KBM-7 (cell line): ENCODE measurements at regions not wholly inside any gene's neighbourhood (a gene's known extent, or its start where the extent isn't known, plus 50 kb on each side); places are given as distances from the start of the nearest gene placed in this dataset.

Experiments used
- DNase-seq: peaks from one replicate; pipeline ENCODE4 v3.0.0-alpha.2; 2015
- in situ Hi-C: fragments of 300-500 bp; cut with MboI; formaldehyde crosslinking; loops from 2 replicates; pipeline ENCODE4 v1.14.3; 2020; ENCODE audit warnings: low sequenced_read_pairs, low pct_unique_long_range_greater_than_20kb, mixed read lengths

DNA sequence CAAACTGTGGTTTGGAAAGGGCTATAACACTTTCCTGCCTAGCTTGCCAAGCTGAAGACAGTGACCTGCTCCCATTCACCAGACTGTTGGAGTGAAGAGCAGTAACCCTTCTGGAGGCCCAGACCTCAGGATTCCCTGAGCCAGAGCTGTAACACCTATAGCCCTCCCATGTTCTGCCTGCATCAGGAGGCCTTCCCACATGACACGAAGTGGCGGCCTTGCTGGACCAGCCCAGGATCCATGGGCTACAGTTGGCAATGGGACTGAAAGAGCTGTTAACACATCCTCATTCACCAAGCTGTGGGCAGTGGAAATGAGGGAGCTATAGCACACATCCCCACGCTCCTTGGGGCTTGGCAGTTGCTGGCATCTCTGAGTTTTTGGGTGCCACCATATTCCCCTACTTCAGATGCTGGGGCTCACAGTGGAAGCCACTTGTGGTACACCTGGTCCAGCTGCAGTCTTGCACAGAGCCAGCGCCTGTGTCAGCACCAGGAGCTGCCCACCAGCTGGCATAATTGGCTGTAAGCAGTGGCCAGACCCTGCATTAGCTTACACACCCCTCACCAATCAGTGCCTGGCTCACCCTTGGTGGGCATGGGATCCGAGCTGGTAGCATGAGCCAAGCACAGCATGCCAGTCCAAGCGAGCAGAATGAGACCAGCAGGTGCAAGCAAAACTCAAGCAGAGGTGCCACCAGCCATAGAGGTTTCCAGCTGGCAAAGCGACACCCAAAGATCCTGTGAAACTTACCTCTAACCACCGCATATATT, 1029.3 kb downstream of the TECRL start:
- DNase-seq: no peak
- in situ Hi-C loops: no loop called here

DNA sequence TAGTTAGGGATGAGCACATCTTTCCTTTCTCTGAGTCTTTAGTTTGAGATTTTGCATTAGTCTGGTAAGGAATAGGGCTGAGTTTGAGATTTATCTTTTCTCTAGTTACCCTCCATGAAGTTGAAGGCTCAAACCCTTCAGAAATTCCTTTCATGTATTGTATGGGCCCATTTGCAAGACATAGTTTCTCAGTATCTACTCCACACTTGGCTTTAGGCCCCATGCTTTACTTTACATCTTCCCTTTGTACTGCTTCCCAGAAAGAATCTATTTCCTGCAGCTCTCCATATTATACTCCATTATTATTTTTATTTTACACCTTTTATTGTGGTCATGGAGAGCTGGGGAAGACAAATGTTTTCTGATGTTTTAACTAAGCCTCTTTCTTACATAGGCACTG, 1038.2 kb downstream of the TECRL start:
- no peak for DNase-seq
- in situ Hi-C loops: no loop called here

DNA sequence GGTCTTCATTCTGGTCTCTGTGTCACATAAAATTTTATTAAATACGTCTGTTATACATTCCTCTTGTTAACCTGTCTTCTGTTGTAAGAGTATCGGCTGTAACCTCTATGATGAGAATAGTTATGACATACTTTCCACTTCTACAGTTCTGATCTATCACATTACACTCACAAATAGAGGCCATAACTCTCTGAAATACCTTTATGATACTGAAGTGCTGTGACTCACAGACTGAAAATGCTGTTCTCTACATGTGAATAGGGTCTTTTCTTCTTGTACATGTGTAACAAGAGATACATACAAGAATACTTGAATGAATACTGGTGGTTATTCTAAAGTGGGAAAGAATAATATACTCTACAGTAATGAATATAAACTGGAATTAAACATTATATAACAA, 1047.6 kb downstream of the TECRL start:
- in situ Hi-C loops: no loop called here
- no peak for DNase-seq

DNA sequence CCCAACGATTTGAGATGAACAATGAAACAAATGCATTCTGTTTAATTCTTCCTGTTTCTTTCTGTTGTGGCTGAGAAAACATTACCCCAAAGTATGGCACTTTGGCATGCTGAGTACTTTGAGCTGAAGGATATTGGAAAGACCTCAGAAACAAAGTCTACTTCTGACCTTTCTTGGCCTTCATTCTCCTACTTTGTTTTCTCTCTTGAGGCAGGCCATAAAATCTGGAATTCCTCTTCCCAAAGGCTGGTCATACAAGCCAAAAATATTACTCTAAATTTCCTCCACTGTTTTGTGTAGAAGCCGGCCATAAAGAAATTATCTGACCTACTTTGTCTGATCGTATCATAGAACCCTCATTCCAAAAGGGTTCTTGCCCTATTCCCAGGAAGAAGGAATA, 1048.2 kb downstream of the TECRL start:
- DNase-seq: no peak
- in situ Hi-C loops: no loop called here

DNA sequence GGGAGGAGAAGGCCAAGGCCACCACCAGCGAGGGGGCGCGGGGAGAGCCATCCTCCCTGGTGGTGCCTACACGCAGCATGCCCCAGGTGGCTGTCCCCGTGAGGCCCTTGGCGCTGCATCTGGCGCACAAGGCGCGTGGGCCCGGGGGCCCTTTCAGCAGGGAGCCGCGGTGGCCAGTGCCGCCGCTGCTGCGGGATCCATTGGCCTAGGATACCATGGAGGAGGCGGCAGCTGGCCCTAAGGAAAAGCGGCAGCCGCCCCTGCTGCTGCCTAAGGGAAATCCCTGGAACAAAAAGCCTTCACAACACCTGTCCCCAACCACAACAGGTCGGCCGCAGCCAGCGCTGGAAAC, 1059.6 kb downstream of the TECRL start:
- in situ Hi-C loops: no loop called here
- DNase-seq: no peak

DNA sequence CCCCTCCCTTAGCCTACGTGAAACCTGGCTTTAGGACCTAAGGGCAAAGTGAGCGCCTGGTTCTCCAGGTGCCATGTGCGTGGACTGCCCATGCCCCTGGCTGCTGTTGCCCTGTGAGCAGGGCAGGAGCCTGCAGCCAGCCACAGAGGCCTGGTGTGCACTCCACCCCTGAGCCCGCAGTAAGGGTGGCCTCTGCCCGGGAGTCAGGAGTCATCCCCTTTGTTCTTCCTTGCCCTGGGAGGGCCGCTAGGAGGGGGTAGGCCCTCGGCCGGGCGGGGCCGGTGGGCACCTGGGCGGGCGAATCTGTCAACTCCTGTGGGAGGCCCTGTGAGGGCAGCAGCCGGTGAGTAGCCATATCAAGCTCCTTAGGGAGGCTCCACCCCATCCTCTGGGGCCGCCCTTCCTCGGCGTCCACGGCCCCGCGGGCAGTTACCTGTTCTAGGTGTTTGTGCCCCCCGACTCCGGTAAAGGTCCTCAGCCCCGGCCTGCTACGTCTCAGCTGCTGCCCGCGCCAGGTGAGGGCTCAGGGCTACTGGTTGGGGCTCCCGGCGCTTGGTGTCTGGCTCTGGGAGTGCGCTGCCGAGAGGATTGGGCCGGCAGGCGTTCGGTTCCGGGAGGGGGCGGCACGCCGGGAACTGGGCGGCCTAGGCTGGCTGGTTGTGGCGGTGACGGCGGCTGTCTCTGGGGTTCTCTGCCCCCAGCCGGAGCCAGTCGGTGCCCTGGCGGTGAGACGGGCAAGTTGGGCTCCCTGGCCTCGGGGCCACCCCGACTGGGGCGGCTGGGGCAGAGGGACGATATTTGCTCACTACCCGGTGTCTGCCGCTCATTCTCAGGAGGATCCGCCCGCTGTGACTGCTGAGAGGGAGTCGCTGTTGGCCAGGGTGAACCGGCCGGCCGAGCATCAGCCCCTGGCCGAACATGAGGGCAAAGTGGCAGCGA, 1060.2 kb downstream of the TECRL start:
- in situ Hi-C loops: no loop called here
- DNase-seq: no peak

DNA sequence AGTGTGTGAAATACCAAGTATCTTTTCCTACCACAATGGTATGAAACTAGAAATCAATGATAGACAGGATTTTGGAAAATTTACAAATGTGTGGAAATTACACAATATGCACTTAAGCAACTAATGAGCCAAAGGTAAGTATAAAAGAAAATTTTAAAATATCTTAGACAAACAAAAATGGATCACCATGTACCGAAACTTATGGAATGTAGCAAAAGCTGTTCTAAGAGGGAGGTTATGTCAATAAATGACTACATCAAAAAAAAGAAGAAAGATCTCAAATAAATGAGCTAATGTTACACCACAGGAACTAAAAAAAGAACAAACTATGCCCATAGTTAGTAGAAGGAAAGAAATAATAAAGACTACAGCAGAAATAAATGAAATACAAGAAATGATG, 1084.1 kb downstream of the TECRL start:
- no peak for DNase-seq
- in situ Hi-C loops: no loop called here

DNA sequence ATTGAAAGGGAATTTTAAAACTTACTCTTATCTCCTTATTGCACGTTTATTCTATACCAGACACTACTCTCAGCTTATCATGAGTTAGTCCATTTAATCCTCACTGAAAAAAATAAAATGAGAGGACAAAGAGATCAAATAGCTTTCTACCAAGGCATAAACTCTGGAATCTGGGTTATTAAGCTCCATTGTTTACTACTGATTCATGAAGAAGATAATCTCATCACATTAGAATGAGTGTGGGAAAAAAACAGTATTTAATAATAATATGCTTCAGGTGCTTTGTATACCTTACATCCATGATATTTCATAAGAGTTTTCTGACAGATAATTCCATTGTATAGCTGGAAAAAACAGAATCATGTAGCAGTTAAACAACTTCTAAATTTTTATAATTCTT, 1092.6 kb downstream of the TECRL start:
- in situ Hi-C loops: no loop called here
- DNase-seq: no peak

DNA sequence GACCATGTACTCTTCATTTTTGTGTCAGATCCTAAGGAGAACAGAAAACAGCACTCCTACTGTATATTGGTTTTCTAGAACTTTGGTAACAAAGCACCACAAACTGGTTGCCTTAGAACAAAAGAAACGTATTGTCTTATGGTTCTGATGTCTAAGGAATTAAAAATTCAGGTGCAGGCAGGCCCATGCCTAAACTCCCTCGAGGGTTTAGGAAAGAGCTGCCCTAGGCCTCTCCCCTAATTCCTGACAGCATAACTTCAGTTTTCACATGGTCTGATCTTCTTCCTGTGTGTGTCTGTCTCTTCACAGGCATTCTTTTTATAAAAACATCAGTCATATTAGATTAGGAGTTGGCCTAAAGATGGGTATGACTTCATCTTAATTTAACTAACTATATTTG, 1093.6 kb downstream of the TECRL start:
- in situ Hi-C loops: no loop called here
- DNase-seq: no peak

DNA sequence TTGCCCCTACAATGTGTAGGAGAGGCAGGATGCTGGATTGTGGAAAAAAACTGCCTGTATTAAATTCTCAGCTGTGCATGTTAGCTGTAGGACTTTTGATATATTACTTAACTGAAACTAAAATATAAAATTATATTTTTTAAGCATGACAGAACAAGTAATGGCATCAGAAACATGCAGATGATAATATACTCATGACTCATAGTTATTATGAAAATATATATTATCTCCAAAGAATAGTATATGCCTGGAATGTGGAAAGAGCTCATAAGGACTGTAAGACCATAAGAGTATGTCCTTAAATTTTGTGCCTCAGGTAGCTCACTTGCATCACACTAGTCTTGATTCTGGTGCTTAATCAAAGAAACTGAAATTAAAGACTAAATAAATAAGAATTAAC, 1100.6 kb downstream of the TECRL start:
- no peak for DNase-seq
- in situ Hi-C loops: no loop called here

DNA sequence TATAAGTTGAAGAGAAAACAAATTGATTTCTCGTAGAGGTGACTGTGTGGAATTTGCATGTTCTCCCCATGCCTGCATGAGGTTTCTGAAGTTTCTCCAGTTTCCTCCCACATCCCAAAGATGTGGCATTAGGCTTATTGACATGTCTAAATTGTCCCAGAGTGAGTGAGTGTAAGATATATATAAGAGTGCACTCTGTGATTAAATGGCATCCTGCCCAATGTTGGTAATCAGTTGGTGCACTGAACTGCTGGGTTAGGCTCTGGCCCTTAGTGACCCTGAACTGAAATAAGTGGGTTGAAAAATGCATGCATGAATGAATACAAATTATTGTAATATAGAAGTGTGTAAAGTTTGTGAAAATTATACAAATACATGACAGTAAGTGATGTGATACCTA, 1106.5 kb downstream of the TECRL start:
- no peak for DNase-seq
- in situ Hi-C loops: no loop called here

DNA sequence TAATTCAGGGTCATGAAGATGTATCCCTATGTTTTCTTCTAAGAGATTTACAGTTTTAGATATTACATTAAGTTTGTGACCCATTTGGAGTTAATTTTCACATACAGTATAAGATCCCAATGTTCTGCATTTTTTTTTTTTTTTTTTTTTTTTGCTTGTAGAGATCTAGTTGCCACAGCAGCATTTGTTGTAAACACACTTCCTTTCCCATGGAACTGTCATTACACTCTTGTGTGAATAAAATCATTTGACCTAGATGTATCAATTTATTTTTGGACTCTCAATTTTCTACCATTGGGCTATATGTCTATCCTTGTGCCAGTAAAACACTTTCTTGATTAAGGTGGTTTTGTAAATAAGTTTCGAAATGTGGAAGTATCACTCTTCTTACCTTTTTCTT, 1107.2 kb downstream of the TECRL start:
- no peak for DNase-seq
- in situ Hi-C loops: no loop called here

DNA sequence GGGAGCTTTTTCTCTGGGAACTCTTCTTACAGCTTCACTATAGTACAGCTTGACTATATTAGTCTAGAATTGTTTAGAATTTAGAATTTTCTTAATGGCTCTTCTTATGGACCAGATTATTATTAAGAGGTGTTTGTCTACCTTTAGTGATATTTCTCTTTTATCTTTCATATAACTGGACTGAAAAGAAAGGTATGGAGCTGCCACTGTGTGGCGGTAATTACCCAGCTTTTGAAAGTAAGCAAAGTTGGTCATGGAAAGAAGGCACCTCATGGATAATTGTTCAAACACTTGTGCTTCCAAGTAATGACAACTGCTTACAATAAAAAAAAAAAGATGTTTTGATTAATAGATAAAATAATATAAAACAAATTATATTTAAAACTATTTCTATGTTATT, 1112.5 kb downstream of the TECRL start:
- DNase-seq: no peak
- in situ Hi-C loops: no loop called here

DNA sequence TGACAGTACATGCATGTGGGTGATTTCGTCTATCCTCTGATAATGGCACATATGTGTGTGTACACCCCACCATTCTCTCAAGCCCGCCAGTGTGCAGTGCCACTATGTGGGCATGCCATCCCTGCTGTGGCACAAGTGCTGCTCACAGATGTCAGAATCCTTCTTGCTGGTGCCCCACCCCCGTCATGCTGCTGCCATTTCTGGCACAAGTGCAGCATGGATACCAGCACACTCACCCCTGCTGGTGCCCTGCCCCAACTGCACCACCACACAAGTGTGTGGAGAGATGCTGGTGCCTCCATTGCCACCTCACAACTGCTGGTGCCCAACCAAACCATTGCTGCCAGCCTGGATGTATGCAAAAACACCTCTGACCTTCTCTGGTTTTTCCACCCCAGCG, 1133.8 kb downstream of the TECRL start:
- no peak for DNase-seq
- in situ Hi-C loops: no loop called here

DNA sequence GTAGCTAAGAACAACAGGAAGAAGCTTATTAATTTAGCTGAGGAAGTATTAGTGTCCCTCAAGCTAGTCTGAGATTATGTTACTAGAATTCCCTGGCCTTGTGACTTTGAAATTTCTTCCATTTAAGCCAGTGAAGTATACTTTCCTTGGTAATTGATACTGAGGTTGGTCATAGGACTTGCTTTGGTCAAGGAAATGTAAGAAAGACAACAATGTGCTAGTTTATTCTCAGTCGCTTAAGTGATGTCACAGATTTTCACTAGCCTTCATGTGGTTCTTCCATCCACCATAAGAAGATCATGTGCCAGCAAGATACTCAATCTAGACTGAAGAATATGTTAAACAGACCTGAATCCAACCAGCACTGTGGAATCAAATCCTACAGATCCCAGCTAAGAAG, 1140.1 kb downstream of the TECRL start:
- in situ Hi-C loops: no loop called here
- DNase-seq: no peak

DNA sequence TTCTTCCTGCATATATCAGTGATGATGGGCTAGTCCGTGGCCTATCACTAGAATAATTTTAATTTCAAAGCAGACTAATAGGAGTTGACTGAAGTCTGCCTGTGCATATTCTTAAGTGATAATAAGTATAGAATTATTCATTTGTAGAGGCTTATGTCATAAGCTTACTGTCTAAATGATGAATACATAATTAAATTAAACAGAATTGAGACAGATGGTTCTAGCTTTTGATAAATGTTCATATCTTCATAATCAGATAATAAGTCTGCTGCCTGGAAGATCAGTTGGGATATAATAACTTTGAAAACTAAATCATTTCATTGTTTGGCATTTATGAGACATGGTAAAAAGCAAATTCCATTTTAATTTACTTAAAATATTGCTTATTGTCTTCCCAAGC, 1175.6 kb downstream of the TECRL start:
- in situ Hi-C loops: no loop called here

DNA sequence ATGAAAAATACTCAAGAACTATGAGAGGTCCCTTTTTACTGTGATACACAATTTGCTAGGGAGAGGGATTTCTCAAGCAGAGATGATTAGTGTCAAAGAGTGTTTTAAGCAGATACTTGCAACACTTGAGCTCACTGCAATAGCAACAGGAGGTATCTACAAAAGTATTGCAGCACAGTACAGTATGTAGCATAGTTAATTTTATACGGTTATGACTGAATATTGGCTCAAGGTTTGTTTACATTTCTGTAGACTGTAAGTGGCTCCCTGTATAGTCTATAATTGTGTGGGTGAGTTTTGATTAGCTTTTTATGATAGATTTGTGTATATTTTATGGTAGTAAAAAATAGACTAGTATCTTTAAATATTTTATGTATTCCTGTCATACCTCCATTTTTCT, 1177.2 kb downstream of the TECRL start:
- no peak for DNase-seq
- in situ Hi-C loops: no loop called here

More for the DNA sequence above, 1175.6 kb downstream of the TECRL start:
- no peak for DNase-seq

DNA sequence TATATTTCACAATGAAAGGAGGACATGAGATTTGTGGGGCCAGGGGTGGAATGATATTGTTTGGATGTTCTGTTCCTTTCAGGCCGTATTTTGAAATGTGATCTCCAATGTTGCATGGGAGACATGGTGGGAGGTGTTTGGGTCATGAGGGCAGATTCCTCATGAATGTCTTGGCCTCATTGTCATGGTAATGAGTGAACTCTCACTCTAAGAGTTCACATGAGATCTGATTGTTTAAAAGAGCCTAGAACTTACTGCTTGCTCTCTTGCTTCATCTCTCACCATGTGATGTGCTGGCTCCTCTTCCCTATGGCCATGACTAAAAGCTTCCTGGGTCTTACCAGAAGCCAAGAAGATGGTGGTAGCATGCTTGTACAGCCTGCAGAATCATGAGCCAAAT, 1183.0 kb downstream of the TECRL start:
- in situ Hi-C loops: no loop called here
- DNase-seq: no peak

DNA sequence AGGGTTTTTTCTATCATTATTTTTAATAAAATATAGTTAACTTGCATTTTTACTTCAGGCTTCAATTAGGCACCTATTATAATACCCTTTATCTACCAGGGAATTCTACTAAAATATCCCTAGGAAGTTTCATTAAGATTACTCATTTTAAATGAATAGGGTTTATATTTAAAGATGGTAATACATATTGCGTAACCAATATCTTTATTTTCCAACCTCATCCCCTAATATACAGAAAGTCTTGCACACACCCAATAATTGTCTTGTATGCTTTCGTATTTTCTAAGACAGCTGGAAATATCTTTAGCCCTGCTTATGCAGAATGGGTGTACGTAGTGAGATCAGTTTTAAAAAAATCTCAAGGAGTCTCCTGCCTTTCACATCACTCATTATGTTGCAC, 1186.8 kb downstream of the TECRL start:
- in situ Hi-C loops: no loop called here
- no peak for DNase-seq

DNA sequence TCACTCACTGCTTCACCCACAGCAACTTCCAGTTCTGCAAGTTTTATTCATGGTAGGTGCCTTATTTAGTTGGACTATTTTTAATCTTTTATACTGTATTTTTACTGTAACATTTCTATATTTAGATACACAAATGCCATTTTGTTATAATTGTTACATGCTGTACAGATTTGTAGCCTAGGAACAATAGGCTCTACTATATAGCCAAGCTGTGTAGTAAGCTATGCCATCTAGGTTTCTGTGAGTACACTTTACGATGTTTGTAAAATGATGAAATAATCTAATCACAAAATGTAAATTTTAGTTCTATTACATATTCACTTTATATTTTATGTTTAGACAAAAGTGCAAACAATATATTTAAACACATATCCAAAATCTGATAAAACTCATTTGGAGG, 1187.8 kb downstream of the TECRL start:
- DNase-seq: no peak
- in situ Hi-C loops: no loop called here

DNA sequence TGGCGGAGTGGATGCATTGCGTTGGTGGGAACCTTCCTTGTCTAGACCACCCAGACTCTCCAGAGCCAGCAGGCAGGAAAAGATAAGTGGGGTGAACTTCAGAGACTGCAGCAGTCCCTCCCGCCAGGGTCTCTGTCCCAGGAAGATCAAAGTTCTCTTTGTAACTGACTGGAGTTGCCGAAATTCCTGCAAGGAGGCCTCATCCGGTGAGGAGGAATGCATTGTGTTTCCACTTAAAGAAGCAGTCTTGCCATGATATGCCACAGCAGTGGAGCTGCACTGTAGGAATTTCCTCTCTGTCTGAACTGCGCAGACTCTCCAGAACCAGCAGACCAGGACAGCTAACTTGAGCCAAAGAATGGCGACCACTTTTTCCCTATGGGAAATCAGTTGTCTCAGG, 1190.4 kb downstream of the TECRL start:
- no peak for DNase-seq
- in situ Hi-C loops: no loop called here
